NCI-H446 (cell line): ENCODE measurements at regions not wholly inside any gene's neighbourhood (a gene's known extent, or its start where the extent isn't known, plus 50 kb on each side); places are given as distances from the start of the nearest gene placed in this dataset.
"Not testable (repeated sequence)": the region's sequence is repeated elsewhere in the genome, so short reads cannot be mapped to it uniquely, and the experiment has no call there.

ENCODE experiments used
- DNase-seq, 2 experiments: peaks; one replicate each; lab custom pipeline; 2025; lab: John Stamatoyannopoulos, UW

GRCh38 chr2:198517976-198518375 lies 713.6 kb downstream of the PLCL1 start:
- no peak for DNase-seq

GRCh38 chr2:198508610-198509009 lies 704.2 kb downstream of the PLCL1 start:
- DNase-seq: not testable (repeated sequence)

GRCh38 chr2:198499539-198499938 lies 695.1 kb downstream of the PLCL1 start:
- DNase-seq: no peak

- DNase-seq: no peak
These were observed 694.1 kb downstream of the PLCL1 start for GRCh38 chr2:198498516-198498915.

GRCh38 chr2:198498048-198498447 lies 693.7 kb downstream of the PLCL1 start:
- no peak for DNase-seq

- no peak for DNase-seq
These were observed 690.5 kb downstream of the PLCL1 start for GRCh38 chr2:198494931-198495330.

- no peak for DNase-seq
These were observed 686.4 kb downstream of the PLCL1 start for GRCh38 chr2:198490748-198491147.

GRCh38 chr2:198488964-198489363 lies 684.6 kb downstream of the PLCL1 start:
- no peak for DNase-seq

- DNase-seq: no peak
These were observed 678.7 kb downstream of the PLCL1 start for GRCh38 chr2:198483051-198483450.

GRCh38 chr2:198479065-198479464 lies 674.7 kb downstream of the PLCL1 start:
- no peak for DNase-seq

GRCh38 chr2:198478361-198478760 lies 674.0 kb downstream of the PLCL1 start:
- no peak for DNase-seq

GRCh38 chr2:198476007-198476406 lies 671.6 kb downstream of the PLCL1 start:
- DNase-seq: no peak

- DNase-seq: no peak
These were observed 666.9 kb downstream of the PLCL1 start for GRCh38 chr2:198471291-198471690.

GRCh38 chr2:198468136-198468535 lies 663.7 kb downstream of the PLCL1 start:
- no peak for DNase-seq

GRCh38 chr2:198465970-198466369 lies 661.6 kb downstream of the PLCL1 start:
- DNase-seq: no peak

- no peak for DNase-seq
These were observed 652.0 kb downstream of the PLCL1 start for GRCh38 chr2:198456418-198456817.

GRCh38 chr2:198453866-198454265 lies 649.5 kb downstream of the PLCL1 start:
- DNase-seq: no peak

GRCh38 chr2:198452327-198452726 lies 647.9 kb downstream of the PLCL1 start:
- DNase-seq: no peak

- DNase-seq: no peak
These were observed 644.4 kb downstream of the PLCL1 start for GRCh38 chr2:198448789-198449188.

- no peak for DNase-seq
These were observed 640.5 kb downstream of the PLCL1 start for GRCh38 chr2:198444800-198445287.

- DNase-seq: no peak
These were observed 637.5 kb downstream of the PLCL1 start for GRCh38 chr2:198441901-198442300.

GRCh38 chr2:198441246-198441645 lies 636.9 kb downstream of the PLCL1 start:
- DNase-seq: no peak

- DNase-seq: no peak
These were observed 636.4 kb downstream of the PLCL1 start for GRCh38 chr2:198440833-198441232.

GRCh38 chr2:198438331-198438730 lies 633.9 kb downstream of the PLCL1 start:
- DNase-seq: no peak

GRCh38 chr2:198424112-198424511 lies 619.7 kb downstream of the PLCL1 start:
- DNase-seq: no peak
